ENCODE measurements at regions not wholly inside any gene's neighbourhood (a gene's known extent, or its start where the extent isn't known, plus 50 kb on each side); places are given as distances from the start of the nearest gene placed in this dataset.

- H4K20me1 ChIP-seq (ENCODE audit: insufficient read depth, low read length) = no peaks in the 10 kb centered on the region
- H3K4me1 ChIP-seq (ENCODE audit: insufficient read depth, low read length) = no peaks in the 10 kb centered on the region
- H3K9me3 ChIP-seq (ENCODE audit: insufficient read depth, low read length, severe bottlenecking) = no peaks in the 10 kb centered on the region
- DNase-seq (peak; percentile 13), ATAC-seq (ENCODE audit: insufficient read depth, low read depth) (peak; percentile 99)
- no peaks in the 10 kb centered on the region for H3K79me2 ChIP-seq (ENCODE audit: insufficient read depth, low read length)
- H3K4me3 ChIP-seq (ENCODE audit: low read depth in 1 of 2, low read length in 2 of 2) = no peak overlapping the region
- H3K27me3 ChIP-seq (ENCODE audit: insufficient read depth, low read length, poor library complexity) = no peaks in the 10 kb centered on the region
- no peak overlapping the region for H3K4me2 ChIP-seq (ENCODE audit: insufficient read depth, low read length)
- no peak overlapping the region for H2AFZ ChIP-seq (ENCODE audit: low read depth, low read length)
- no peak overlapping the region for H3K27ac ChIP-seq (ENCODE audit: low read length)
- H3K9ac ChIP-seq (ENCODE audit: low read depth, low read length) = no peak overlapping the region
- TF ChIP-seq EZH2 (IDR thresholded peaks at IDR 0.05; ENCODE audit: borderline replicate concordance, low read depth, low read length, severe bottlenecking) = no peak
- no peak for TF ChIP-seq CTCF (IDR thresholded peaks at IDR 0.05; ENCODE audit: borderline replicate concordance, extremely low read depth, low read length, poor library complexity, severe bottlenecking)
- no peaks in the 10 kb centered on the region for H3K36me3 ChIP-seq (ENCODE audit: insufficient read depth, low read length)
These were observed 721.5 kb upstream of the KLHL1 start for GRCh38 chr13:70829748-70830147.

GRCh38 chr13:70817576-70817975, 709.3 kb upstream of the KLHL1 start:
- no peak overlapping the region for H3K4me2 ChIP-seq (ENCODE audit: insufficient read depth, low read length)
- no peak overlapping the region for H3K27ac ChIP-seq (ENCODE audit: low read length)
- no peaks in the 10 kb centered on the region for H3K4me1 ChIP-seq (ENCODE audit: insufficient read depth, low read length)
- no peak overlapping the region for H3K9ac ChIP-seq (ENCODE audit: low read depth, low read length)
- DNase-seq (no peak), ATAC-seq (ENCODE audit: insufficient read depth, low read depth) (no peak)
- no peaks in the 10 kb centered on the region for H3K9me3 ChIP-seq (ENCODE audit: insufficient read depth, low read length, severe bottlenecking)
- no peak overlapping the region for H2AFZ ChIP-seq (ENCODE audit: low read depth, low read length)
- H3K79me2 ChIP-seq (ENCODE audit: insufficient read depth, low read length) = no peaks in the 10 kb centered on the region
- no peaks in the 10 kb centered on the region for H4K20me1 ChIP-seq (ENCODE audit: insufficient read depth, low read length)
- no peaks in the 10 kb centered on the region for H3K36me3 ChIP-seq (ENCODE audit: insufficient read depth, low read length)
- no peak overlapping the region for H3K4me3 ChIP-seq (ENCODE audit: low read depth in 1 of 2, low read length in 2 of 2)
- H3K27me3 ChIP-seq (ENCODE audit: insufficient read depth, low read length, poor library complexity) = no peaks in the 10 kb centered on the region
- no peak for TF ChIP-seq CTCF (IDR thresholded peaks at IDR 0.05; ENCODE audit: borderline replicate concordance, extremely low read depth, low read length, poor library complexity, severe bottlenecking)
- no peak for TF ChIP-seq EZH2 (IDR thresholded peaks at IDR 0.05; ENCODE audit: borderline replicate concordance, low read depth, low read length, severe bottlenecking)

DNA sequence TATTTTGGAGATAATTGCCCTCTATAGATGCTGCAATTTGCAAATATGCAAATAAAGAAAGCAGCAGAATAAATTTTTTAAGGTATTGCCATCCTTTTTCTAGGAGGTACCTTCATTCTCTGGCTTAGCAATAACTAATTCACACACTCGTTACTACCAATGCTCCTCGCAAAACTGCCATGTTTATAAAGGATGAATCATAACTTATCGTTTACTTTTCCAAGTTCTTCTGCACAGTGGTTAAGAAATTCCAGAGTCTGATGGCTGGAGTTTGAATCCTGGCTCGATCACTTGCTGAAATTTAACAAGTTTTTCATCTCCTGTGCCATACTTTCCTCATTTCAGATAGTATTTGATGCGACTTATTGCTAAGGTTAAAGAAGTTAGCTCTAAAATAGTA, 708.6 kb upstream of the KLHL1 start:
- DNase-seq (no peak), ATAC-seq (ENCODE audit: insufficient read depth, low read depth) (no peak)
- H3K27me3 ChIP-seq (ENCODE audit: insufficient read depth, low read length, poor library complexity) = no peaks in the 10 kb centered on the region
- no peaks in the 10 kb centered on the region for H4K20me1 ChIP-seq (ENCODE audit: insufficient read depth, low read length)
- H3K4me3 ChIP-seq (ENCODE audit: low read depth in 1 of 2, low read length in 2 of 2) = no peak overlapping the region
- no peaks in the 10 kb centered on the region for H3K36me3 ChIP-seq (ENCODE audit: insufficient read depth, low read length)
- no peak overlapping the region for H3K4me2 ChIP-seq (ENCODE audit: insufficient read depth, low read length)
- H3K27ac ChIP-seq (ENCODE audit: low read length) = no peak overlapping the region
- H3K4me1 ChIP-seq (ENCODE audit: insufficient read depth, low read length) = no peaks in the 10 kb centered on the region
- H3K79me2 ChIP-seq (ENCODE audit: insufficient read depth, low read length) = no peaks in the 10 kb centered on the region
- no peaks in the 10 kb centered on the region for H3K9me3 ChIP-seq (ENCODE audit: insufficient read depth, low read length, severe bottlenecking)
- no peak for TF ChIP-seq EZH2 (IDR thresholded peaks at IDR 0.05; ENCODE audit: borderline replicate concordance, low read depth, low read length, severe bottlenecking)
- TF ChIP-seq CTCF (IDR thresholded peaks at IDR 0.05; ENCODE audit: borderline replicate concordance, extremely low read depth, low read length, poor library complexity, severe bottlenecking) = no peak
- no peak overlapping the region for H2AFZ ChIP-seq (ENCODE audit: low read depth, low read length)
- no peak overlapping the region for H3K9ac ChIP-seq (ENCODE audit: low read depth, low read length)

DNA sequence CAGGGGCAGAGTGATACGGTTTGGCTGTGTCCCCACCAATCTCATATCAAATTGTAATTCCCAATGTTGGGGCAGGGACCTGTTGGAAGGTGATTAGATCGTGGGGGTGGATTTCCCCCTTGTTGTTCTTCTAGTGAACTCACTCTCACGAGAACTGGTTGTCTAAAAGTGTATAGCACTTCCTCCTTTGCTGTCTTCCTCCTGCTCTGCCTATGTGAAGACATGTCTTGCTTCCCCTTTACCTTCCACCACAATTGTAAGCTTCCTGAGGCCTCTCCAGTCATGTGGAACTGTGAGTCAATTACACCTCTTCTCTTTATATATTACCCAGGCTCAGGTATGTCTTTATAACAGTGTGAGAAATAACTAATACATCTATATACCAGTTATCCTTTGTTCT, 706.4 kb upstream of the KLHL1 start:
- Histone ChIP-seq H3K9me3 (ENCODE audit: insufficient read depth, low read length, severe bottlenecking) (no peaks in the 10 kb centered on the region), H3K9ac (ENCODE audit: low read depth, low read length) (no peak overlapping the region), H3K79me2 (ENCODE audit: insufficient read depth, low read length) (no peaks in the 10 kb centered on the region), H3K4me1 (ENCODE audit: insufficient read depth, low read length) (no peaks in the 10 kb centered on the region), H2AFZ (ENCODE audit: low read depth, low read length) (no peak overlapping the region), H3K36me3 (ENCODE audit: insufficient read depth, low read length) (no peaks in the 10 kb centered on the region), H4K20me1 (ENCODE audit: insufficient read depth, low read length) (no peaks in the 10 kb centered on the region), H3K27me3 (ENCODE audit: insufficient read depth, low read length, poor library complexity) (no peaks in the 10 kb centered on the region), H3K4me2 (ENCODE audit: insufficient read depth, low read length) (no peak overlapping the region), H3K4me3 (ENCODE audit: low read depth in 1 of 2, low read length in 2 of 2) (no peak overlapping the region), H3K27ac (ENCODE audit: low read length) (no peak overlapping the region)
- ATAC-seq (ENCODE audit: insufficient read depth, low read depth) = no peak
- DNase-seq = no peak
- TF ChIP-seq CTCF (IDR thresholded peaks at IDR 0.05; ENCODE audit: borderline replicate concordance, extremely low read depth, low read length, poor library complexity, severe bottlenecking) = no peak
- TF ChIP-seq EZH2 (IDR thresholded peaks at IDR 0.05; ENCODE audit: borderline replicate concordance, low read depth, low read length, severe bottlenecking) = no peak

All from DND-41 (cell line).